ENCODE measurements at regions not wholly inside any gene's neighbourhood (a gene's known extent, or its start where the extent isn't known, plus 50 kb on each side); places are given as distances from the start of the nearest gene placed in this dataset.

- Histone ChIP-seq H3K27ac (ENCODE audit: low read depth, low read length) (no peak overlapping the region), H2AFZ (ENCODE audit: low read depth, low read length, severe bottlenecking) (no peak overlapping the region)
Measured at GRCh38 chr2:217655651-217656050, 347.1 kb downstream of the TNS1 start.

GRCh38 chr2:217654168-217654567, 348.6 kb downstream of the TNS1 start:
- Histone ChIP-seq H3K4me3 (ENCODE audit: insufficient read depth, low read length, poor library complexity, severe bottlenecking) (no peak overlapping the region), H3K4me2 (ENCODE audit: low read depth, low read length, poor library complexity, severe bottlenecking) (no peak overlapping the region), H3K9me2 (replicated peaks; ENCODE audit: insufficient read depth, low read length) (no peaks in the 10 kb centered on the region), H3K9me3 (ENCODE audit: insufficient read depth, low read length) (no peaks in the 10 kb centered on the region), H3F3A (ENCODE audit: insufficient read depth) (no peaks in the 10 kb centered on the region), H3K27ac (ENCODE audit: low read depth, low read length) (no peak overlapping the region), H3K36me3 (ENCODE audit: low read length) (no peaks in the 10 kb centered on the region), H4K20me1 (ENCODE audit: low read depth, low read length) (no peaks in the 10 kb centered on the region), H3K9ac (ENCODE audit: low read length) (no peak overlapping the region), H3K79me2 (ENCODE audit: insufficient read depth, low read length) (no peaks in the 10 kb centered on the region), H3K27me3 (ENCODE audit: low read length) (no peaks in the 10 kb centered on the region), H2AFZ (ENCODE audit: low read depth, low read length, severe bottlenecking) (no peak overlapping the region)
- TF ChIP-seq CTCF (IDR thresholded peaks at IDR 0.05; ENCODE audit: insufficient read depth, low read length, poor library complexity, severe bottlenecking) (no peak), EZH2phosphoT487 (conservative IDR thresholded peaks at IDR 0.05; ENCODE audit: low read length) (no peak)

More at GRCh38 chr2:217655651-217656050, 347.1 kb downstream of the TNS1 start:
- no peak overlapping the region for H3K4me3 ChIP-seq (ENCODE audit: insufficient read depth, low read length, poor library complexity, severe bottlenecking)
- H3K27me3 ChIP-seq (ENCODE audit: low read length): no peaks in the 10 kb centered on the region
- no peaks in the 10 kb centered on the region for H3K9me2 ChIP-seq (replicated peaks; ENCODE audit: insufficient read depth, low read length)
- no peak for TF ChIP-seq EZH2phosphoT487 (conservative IDR thresholded peaks at IDR 0.05; ENCODE audit: low read length)
- TF ChIP-seq CTCF (IDR thresholded peaks at IDR 0.05; ENCODE audit: insufficient read depth, low read length, poor library complexity, severe bottlenecking): no peak
- no peaks in the 10 kb centered on the region for H3K9me3 ChIP-seq (ENCODE audit: insufficient read depth, low read length)
- no peak overlapping the region for H3K9ac ChIP-seq (ENCODE audit: low read length)
- H3K4me2 ChIP-seq (ENCODE audit: low read depth, low read length, poor library complexity, severe bottlenecking): no peak overlapping the region
- H3F3A ChIP-seq (ENCODE audit: insufficient read depth): no peaks in the 10 kb centered on the region
- H4K20me1 ChIP-seq (ENCODE audit: low read depth, low read length): no peaks in the 10 kb centered on the region
- no peaks in the 10 kb centered on the region for H3K36me3 ChIP-seq (ENCODE audit: low read length)
- no peaks in the 10 kb centered on the region for H3K79me2 ChIP-seq (ENCODE audit: insufficient read depth, low read length)

- H3K4me3 ChIP-seq (ENCODE audit: insufficient read depth, low read length, poor library complexity, severe bottlenecking): no peak overlapping the region
- no peak for TF ChIP-seq CTCF (IDR thresholded peaks at IDR 0.05; ENCODE audit: insufficient read depth, low read length, poor library complexity, severe bottlenecking)
- TF ChIP-seq EZH2phosphoT487 (conservative IDR thresholded peaks at IDR 0.05; ENCODE audit: low read length): no peak
- no peaks in the 10 kb centered on the region for H3K36me3 ChIP-seq (ENCODE audit: low read length)
- no peaks in the 10 kb centered on the region for H3K9me2 ChIP-seq (replicated peaks; ENCODE audit: insufficient read depth, low read length)
- H3K27ac ChIP-seq (ENCODE audit: low read depth, low read length): no peak overlapping the region
- H3K9ac ChIP-seq (ENCODE audit: low read length): no peak overlapping the region
- no peaks in the 10 kb centered on the region for H3K79me2 ChIP-seq (ENCODE audit: insufficient read depth, low read length)
- H3F3A ChIP-seq (ENCODE audit: insufficient read depth): no peaks in the 10 kb centered on the region
- H4K20me1 ChIP-seq (ENCODE audit: low read depth, low read length): no peaks in the 10 kb centered on the region
- H3K27me3 ChIP-seq (ENCODE audit: low read length): no peaks in the 10 kb centered on the region
- no peaks in the 10 kb centered on the region for H3K9me3 ChIP-seq (ENCODE audit: insufficient read depth, low read length)
- no peak overlapping the region for H3K4me2 ChIP-seq (ENCODE audit: low read depth, low read length, poor library complexity, severe bottlenecking)
- no peak overlapping the region for H2AFZ ChIP-seq (ENCODE audit: low read depth, low read length, severe bottlenecking)
Measured at GRCh38 chr2:217652761-217653639, 349.8 kb downstream of the TNS1 start.

Data from SU-DHL-6 (cell line).